Endothelial cell of umbilical vein (primary cell): ENCODE measurements at regions not wholly inside any gene's neighbourhood (a gene's known extent, or its start where the extent isn't known, plus 50 kb on each side); places are given as distances from the start of the nearest gene placed in this dataset.

Experiments used
- CTCF ChIP-seq, 2 donors: IDR thresholded peaks; 1 replicate in 1 of 2; 2 replicates in 1 of 2; pipeline ENCODE4 v1.5.1; 2011; ENCODE audit warnings: low read length in 2 of 2, mild to moderate bottlenecking in 2 of 2, moderate library complexity in 2 of 2, control low read depth in 1 of 2, inconsistent platforms in 1 of 2, low read depth in 1 of 2; ENCODE audit not compliant: insufficient read depth in 1 of 2; ENCODE audit errors: extremely low read depth in 1 of 2
- POLR2A ChIP-seq: IDR thresholded peaks from 2 replicates; pipeline ENCODE4 v1.6.1; 2012; ENCODE audit warnings: low read depth, mild to moderate bottlenecking, control low read depth, low read length

GRCh38 chr6:85245004-85245403 is 204.9 kb upstream of the NT5E start:
- TF ChIP-seq CTCF (IDR thresholded peaks at IDR 0.05; ENCODE audit: extremely low read depth in 1 of 2, insufficient read depth in 1 of 2, low read depth in 1 of 2, low read length in 2 of 2), result no peak
- no peak for TF ChIP-seq POLR2A
